Stimulated activated naive CD8-positive, alpha-beta T cell treated with anti-CD3 and anti-CD28 coated beads, Interleukin-15, amount 100 ng/mL, for 72 hours (primary cell): ENCODE measurements at regions not wholly inside any gene's neighbourhood (a gene's known extent, or its start where the extent isn't known, plus 50 kb on each side); places are given as distances from the start of the nearest gene placed in this dataset.

ENCODE experiments used
- ATAC-seq: fragments of 150-1000 bp; cut with Tn5 transposase; 2 replicates; pipeline ENCODE4 v1.10.0; 2021; ENCODE audit warnings: mild to moderate bottlenecking, moderate library complexity
- DNase-seq, 2 donors: peaks; one replicate each; pipeline ENCODE4 v3.0.0; 2021 to 2022
- H3K27ac Mint-ChIP-seq, 2 donors: one replicate each; pipeline ENCODE4 v1.8.0; 2022; ENCODE audit warnings: mild to moderate bottlenecking in 2 of 2, mixed read lengths in 2 of 2, moderate library complexity in 2 of 2
- H3K27me3 Mint-ChIP-seq: one replicate; pipeline ENCODE4 v1.8.0; 2022; ENCODE audit warnings: mixed read lengths
- H3K4me1 Mint-ChIP-seq: one replicate; pipeline ENCODE4 v1.8.0; 2022; ENCODE audit warnings: mild to moderate bottlenecking, mixed read lengths
- H3K4me3 Mint-ChIP-seq, 2 donors: one replicate each; pipeline ENCODE4 v1.8.0; 2022; ENCODE audit warnings: mild to moderate bottlenecking in 2 of 2, mixed read lengths in 2 of 2, moderate library complexity in 1 of 2
- H3K9me3 Mint-ChIP-seq, 2 donors: one replicate each; pipeline ENCODE4 v1.8.0; 2022; ENCODE audit warnings: mixed read lengths in 2 of 2

DNA sequence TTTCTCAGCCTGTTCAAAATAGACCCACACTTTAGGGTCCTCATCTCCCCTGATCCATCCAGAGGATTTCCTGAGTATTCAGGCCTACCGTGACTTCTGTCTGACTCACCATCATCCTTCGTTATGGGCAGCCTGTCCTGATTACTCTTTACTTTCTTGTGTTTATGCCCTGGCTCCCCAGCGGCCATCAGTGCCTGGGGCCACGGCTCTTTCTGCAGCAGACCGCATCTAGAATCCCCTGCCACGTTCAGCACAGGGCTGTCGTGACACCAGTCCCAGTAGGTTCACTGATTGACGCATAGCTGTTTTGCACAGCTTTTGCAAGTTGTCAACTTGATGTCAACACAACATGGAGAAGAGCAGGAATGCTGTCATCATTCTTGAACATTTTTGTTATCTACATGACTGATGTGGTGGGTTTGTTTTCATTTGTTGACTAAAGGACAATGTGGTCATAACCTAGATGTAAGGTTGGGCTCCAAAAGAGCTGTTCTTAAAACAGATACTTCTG, 225.6 kb downstream of the HAUS1 start:
- Mint-ChIP-seq H3K9me3 (no peaks in the 10 kb centered on the region), H3K27me3 (peaks cover 60% of the 10 kb centered on the region), H3K4me1 (peaks cover 16% of the 10 kb centered on the region), H3K4me3 (no peak overlapping the region), H3K27ac (peak overlapping the region in 1 of 2 donors; percentile 4)
- DNase-seq (no peak), ATAC-seq (no peak)

DNA sequence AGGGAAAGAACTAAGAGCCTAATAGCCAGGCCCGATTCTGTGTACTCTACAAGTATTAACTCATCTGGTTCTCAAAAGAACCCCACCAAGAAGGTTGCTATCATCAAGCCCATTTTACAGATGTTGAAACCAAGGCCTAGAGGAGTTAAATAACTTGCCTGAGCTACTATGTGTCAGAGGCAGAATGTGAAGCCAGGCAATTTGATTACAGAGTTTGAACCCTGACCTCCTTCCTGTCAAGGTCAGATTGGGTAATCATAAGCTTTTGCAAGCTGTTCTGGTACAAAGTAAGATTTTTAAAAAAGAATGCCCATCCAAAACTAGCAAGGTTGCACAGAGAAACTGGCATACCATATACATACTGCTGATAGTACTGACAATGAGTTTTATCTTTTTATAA, 227.1 kb downstream of the HAUS1 start:
- ATAC-seq (no peak), DNase-seq (no peak)
- Mint-ChIP-seq H3K4me3 (no peak overlapping the region), H3K9me3 (no peaks in the 10 kb centered on the region), H3K4me1 (peaks cover 30% of the 10 kb centered on the region), H3K27ac (no peak overlapping the region), H3K27me3 (peaks cover 75% of the 10 kb centered on the region)

DNA sequence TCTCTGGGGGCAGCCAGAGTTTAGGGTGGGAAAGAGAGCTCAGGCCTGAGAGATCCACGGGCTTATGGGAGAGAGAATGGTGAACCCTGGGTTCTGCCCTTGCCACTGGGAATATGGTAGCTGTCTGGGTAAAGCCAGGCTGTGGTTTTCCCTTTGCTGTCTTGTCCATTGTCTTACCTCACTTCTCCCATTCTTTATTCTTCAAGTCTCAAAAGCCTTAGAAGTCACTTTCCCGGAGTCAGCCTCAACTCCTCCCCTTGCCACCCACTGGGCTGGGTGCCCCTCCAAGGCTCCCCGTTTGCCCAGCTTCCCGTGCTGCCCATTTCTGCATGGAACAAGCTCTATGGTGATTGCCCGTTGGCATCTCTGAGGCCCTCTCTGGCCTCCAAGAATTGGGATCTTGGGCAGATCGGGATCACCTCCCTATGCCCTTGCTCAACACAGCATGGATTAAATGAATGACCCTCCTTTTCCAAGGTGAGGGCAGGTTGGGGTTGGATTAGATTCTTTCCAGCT, 228.2 kb downstream of the HAUS1 start:
- Mint-ChIP-seq H3K27ac (no peak overlapping the region), H3K27me3 (peaks cover 86% of the 10 kb centered on the region)
- ATAC-seq: no peak

DNA sequence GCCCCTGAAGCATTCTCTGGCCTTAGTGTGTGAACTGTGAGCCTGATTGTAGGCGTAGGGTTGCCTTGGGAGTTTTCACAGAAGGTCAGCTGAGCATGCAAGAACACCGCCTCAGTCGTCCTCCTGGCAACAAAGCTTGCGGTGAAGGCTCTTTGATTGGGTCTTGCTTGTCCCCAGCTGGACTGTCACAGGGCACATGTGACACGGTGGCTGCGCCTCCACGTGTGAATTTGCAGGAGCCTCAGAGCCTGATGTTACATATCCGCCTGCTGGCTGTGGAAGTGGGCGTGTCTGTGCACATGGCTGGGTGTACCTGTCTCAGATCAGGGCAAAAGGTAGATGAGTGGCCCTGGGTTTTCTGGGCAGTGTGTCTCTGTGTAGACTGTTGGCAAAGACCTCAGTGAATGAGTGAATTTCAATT, 228.7 kb downstream of the HAUS1 start:
- Mint-ChIP-seq H3K27me3 (peaks cover 92% of the 10 kb centered on the region), H3K4me3 (peak overlapping the region; percentile 57 to 72), H3K27ac (no peak overlapping the region), H3K4me1 (peaks cover 41% of the 10 kb centered on the region), H3K9me3 (no peaks in the 10 kb centered on the region)
- ATAC-seq (peak; percentile 29), DNase-seq (no peak)

More for the DNA sequence above, 228.2 kb downstream of the HAUS1 start:
- H3K4me1 Mint-ChIP-seq: peaks cover 36% of the 10 kb centered on the region
- no peak overlapping the region for H3K4me3 Mint-ChIP-seq
- DNase-seq: no peak
- no peaks in the 10 kb centered on the region for H3K9me3 Mint-ChIP-seq

- Mint-ChIP-seq H3K9me3 (no peaks in the 10 kb centered on the region), H3K4me3 (peak overlapping the region; percentile 57 to 72), H3K4me1 (peaks cover 43% of the 10 kb centered on the region), H3K27ac (no peak overlapping the region), H3K27me3 (peaks cover 97% of the 10 kb centered on the region)
- DNase-seq: no peak
- ATAC-seq: peak; percentile 67
Measured at GRCh38 chr18:46333431-46334135, 229.4 kb downstream of the HAUS1 start.

- no peak for DNase-seq
- Mint-ChIP-seq H3K9me3 (no peaks in the 10 kb centered on the region), H3K4me3 (peak overlapping the region; percentile 81 to 92), H3K4me1 (peaks cover 48% of the 10 kb centered on the region), H3K27ac (peak overlapping the region in 1 of 2 donors; percentile 30), H3K27me3 (peaks cover 90% of the 10 kb centered on the region)
- ATAC-seq: no peak
Measured at GRCh38 chr18:46334868-46335281, 230.7 kb downstream of the HAUS1 start.

GRCh38 chr18:46335534-46336101, 231.4 kb downstream of the HAUS1 start:
- ATAC-seq (no peak), DNase-seq (no peak)
- H3K27ac Mint-ChIP-seq: no peak overlapping the region
- peaks cover 84% of the 10 kb centered on the region for H3K27me3 Mint-ChIP-seq
- peaks cover 48% of the 10 kb centered on the region for H3K4me1 Mint-ChIP-seq
- H3K4me3 Mint-ChIP-seq: peak overlapping the region; percentile 81 to 92
- H3K9me3 Mint-ChIP-seq: no peaks in the 10 kb centered on the region

GRCh38 chr18:46336278-46337111, 232.3 kb downstream of the HAUS1 start:
- Mint-ChIP-seq H3K4me3 (no peak overlapping the region), H3K27me3 (peaks cover 75% of the 10 kb centered on the region), H3K4me1 (peaks cover 48% of the 10 kb centered on the region)

DNA sequence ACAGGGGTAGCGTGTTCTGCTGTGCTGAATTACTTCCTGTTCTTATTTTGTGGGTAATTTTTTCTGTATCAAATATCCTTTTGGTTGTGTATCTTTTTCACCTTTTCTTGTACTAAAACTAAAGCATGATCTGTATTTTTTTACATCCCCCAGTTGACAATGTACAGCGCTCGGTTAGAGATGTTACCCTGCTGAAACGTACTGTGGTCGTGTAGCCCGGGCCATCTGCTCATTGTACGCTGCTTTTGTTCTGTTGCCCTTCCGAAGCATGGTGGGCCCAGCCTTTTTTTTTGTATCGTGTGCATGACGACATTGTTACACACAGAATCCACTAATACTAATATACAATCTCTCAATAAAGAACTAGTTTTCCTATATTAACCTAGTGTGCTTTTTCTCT, 233.1 kb downstream of the HAUS1 start:
- H3K4me1 Mint-ChIP-seq: peaks cover 48% of the 10 kb centered on the region
- H3K4me3 Mint-ChIP-seq: no peak overlapping the region
- DNase-seq (no peak), ATAC-seq (no peak)
- peaks cover 67% of the 10 kb centered on the region for H3K27me3 Mint-ChIP-seq
- no peaks in the 10 kb centered on the region for H3K9me3 Mint-ChIP-seq
- no peak overlapping the region for H3K27ac Mint-ChIP-seq

More at GRCh38 chr18:46336278-46337111, 232.3 kb downstream of the HAUS1 start:
- DNase-seq (no peak), ATAC-seq (no peak)
- Mint-ChIP-seq H3K9me3 (no peaks in the 10 kb centered on the region), H3K27ac (no peak overlapping the region)

DNA sequence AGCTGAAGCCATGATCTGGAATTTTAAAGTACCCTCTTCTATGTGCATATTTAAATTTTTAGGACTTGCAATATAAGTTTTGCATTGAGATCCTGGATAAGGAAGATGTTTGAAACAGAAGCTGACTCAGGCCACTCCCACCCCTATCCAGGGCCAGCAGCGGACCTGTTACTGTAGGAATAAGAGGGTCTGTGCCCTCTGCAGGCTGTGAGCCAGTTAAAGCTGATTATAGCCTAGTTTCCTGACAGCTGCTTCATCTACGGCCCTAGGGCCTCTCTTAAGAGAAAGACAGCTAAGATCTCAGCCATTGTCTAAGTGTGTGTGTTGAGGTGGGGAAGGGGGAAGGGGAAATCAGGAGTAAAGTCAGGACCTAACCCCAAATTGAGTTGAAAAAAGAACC, 234.0 kb downstream of the HAUS1 start:
- Mint-ChIP-seq H3K27ac (peak overlapping the region in 1 of 2 donors; percentile 51), H3K27me3 (peaks cover 58% of the 10 kb centered on the region), H3K9me3 (no peaks in the 10 kb centered on the region), H3K4me1 (peaks cover 43% of the 10 kb centered on the region), H3K4me3 (no peak overlapping the region)
- no peak for DNase-seq
- no peak for ATAC-seq

- H3K4me3 Mint-ChIP-seq: peak overlapping the region; percentile 34 to 39
- ATAC-seq: no peak
- H3K4me1 Mint-ChIP-seq: peaks cover 44% of the 10 kb centered on the region
Measured at GRCh38 chr18:46338766-46339165, 234.6 kb downstream of the HAUS1 start.

GRCh38 chr18:46340716-46341115, 236.5 kb downstream of the HAUS1 start:
- H3K27ac Mint-ChIP-seq: peak overlapping the region in 1 of 2 donors; percentile 31
- no peak for DNase-seq
- H3K4me1 Mint-ChIP-seq: peaks cover 48% of the 10 kb centered on the region
- ATAC-seq: no peak
- H3K9me3 Mint-ChIP-seq: no peaks in the 10 kb centered on the region
- H3K4me3 Mint-ChIP-seq: no peak overlapping the region
- peaks cover 35% of the 10 kb centered on the region for H3K27me3 Mint-ChIP-seq

More at GRCh38 chr18:46338766-46339165, 234.6 kb downstream of the HAUS1 start:
- H3K9me3 Mint-ChIP-seq: no peaks in the 10 kb centered on the region
- H3K27me3 Mint-ChIP-seq: peaks cover 53% of the 10 kb centered on the region
- no peak for DNase-seq
- peak overlapping the region in 1 of 2 donors; percentile 6 for H3K27ac Mint-ChIP-seq

DNA sequence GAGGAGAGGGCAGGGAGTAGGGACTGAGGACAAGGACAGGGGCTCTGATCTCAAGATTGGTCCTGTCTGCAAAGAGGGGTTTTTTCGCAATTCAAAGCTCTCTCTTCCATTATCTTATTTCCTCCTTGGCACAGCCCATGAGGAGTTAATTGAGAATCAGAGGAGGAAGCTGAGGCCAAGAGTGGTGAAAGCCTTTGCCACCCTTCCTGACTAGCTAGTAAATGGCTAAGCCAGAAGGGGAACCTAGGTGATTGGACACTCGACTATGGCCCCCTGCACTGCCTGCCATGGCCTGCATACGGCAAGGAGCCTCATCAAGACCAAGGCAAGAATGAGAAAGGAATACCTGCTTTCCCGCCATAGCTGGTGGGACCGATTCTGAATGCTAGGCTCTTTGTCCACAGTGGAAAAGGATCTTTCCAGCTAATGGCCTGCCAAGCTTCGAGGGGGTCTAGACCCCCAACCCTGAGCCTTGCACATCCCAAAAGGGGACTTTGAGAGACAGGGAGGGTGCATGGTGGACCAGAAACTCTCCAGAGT, 237.9 kb downstream of the HAUS1 start:
- peaks cover 52% of the 10 kb centered on the region for H3K4me1 Mint-ChIP-seq
- ATAC-seq: no peak
- peaks cover 22% of the 10 kb centered on the region for H3K27me3 Mint-ChIP-seq

DNA sequence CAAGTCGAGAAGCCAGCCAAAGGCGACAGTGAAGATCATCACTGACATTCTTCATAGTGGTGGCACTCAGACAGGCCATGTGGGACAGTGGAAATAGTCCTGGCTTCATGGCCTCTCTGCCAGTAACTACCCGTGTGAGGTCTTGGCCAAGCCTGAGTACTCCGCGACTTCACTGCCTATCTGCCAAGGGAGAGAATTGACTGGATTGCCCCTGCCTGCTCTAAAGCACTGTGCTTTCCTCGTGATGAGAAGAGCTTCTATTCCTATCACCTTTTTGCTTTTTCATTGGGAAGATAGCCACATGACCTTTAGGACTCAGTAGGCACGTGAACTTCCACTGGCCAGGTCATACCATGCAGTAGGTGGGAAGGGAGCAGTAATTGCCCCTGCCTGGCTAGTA, 239.3 kb downstream of the HAUS1 start:
- Mint-ChIP-seq H3K4me1 (peaks cover 44% of the 10 kb centered on the region), H3K27ac (peak overlapping the region in 1 of 2 donors; percentile 54), H3K27me3 (peaks cover 8% of the 10 kb centered on the region), H3K4me3 (peak overlapping the region in 1 of 2 donors; percentile 53), H3K9me3 (no peaks in the 10 kb centered on the region)
- peak; percentile 5 for ATAC-seq
- DNase-seq: no peak

More for the DNA sequence above, 237.9 kb downstream of the HAUS1 start:
- Mint-ChIP-seq H3K4me3 (no peak overlapping the region), H3K27ac (no peak overlapping the region), H3K9me3 (no peaks in the 10 kb centered on the region)
- DNase-seq: no peak

- Mint-ChIP-seq H3K27me3 (peaks cover 3% of the 10 kb centered on the region), H3K4me3 (peak overlapping the region; percentile 20 to 53), H3K4me1 (peaks cover 39% of the 10 kb centered on the region), H3K9me3 (no peaks in the 10 kb centered on the region), H3K27ac (peak overlapping the region in 1 of 2 donors; percentile 14)
- DNase-seq (peak; percentile 22 to 66), ATAC-seq (peak; percentile 93)
Measured at GRCh38 chr18:46343931-46344372, 239.8 kb downstream of the HAUS1 start.
